ENCODE measurements at regions not wholly inside any gene's neighbourhood (a gene's known extent, or its start where the extent isn't known, plus 50 kb on each side); places are given as distances from the start of the nearest gene placed in this dataset.

GRCh38 chr5:10090074-10090473, 159.6 kb downstream of the ATPSCKMT start:
- TF ChIP-seq, protein P1, sequence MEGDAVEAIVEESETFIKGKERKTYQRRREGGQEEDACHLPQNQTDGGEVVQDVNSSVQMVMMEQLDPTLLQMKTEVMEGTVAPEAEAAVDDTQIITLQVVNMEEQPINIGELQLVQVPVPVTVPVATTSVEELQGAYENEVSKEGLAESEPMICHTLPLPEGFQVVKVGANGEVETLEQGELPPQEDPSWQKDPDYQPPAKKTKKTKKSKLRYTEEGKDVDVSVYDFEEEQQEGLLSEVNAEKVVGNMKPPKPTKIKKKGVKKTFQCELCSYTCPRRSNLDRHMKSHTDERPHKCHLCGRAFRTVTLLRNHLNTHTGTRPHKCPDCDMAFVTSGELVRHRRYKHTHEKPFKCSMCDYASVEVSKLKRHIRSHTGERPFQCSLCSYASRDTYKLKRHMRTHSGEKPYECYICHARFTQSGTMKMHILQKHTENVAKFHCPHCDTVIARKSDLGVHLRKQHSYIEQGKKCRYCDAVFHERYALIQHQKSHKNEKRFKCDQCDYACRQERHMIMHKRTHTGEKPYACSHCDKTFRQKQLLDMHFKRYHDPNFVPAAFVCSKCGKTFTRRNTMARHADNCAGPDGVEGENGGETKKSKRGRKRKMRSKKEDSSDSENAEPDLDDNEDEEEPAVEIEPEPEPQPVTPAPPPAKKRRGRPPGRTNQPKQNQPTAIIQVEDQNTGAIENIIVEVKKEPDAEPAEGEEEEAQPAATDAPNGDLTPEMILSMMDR (IDR thresholded peaks at IDR 0.05), result no peak
- no peak for TF ChIP-seq POLR2AphosphoS5 (IDR thresholded peaks at IDR 0.05; ENCODE audit: insufficient read depth in 1 of 2, low read depth in 1 of 2)
- TF ChIP-seq POLR2A (IDR thresholded peaks at IDR 0.05), result no peak
